ENCODE measurements at regions not wholly inside any gene's neighbourhood (a gene's known extent, or its start where the extent isn't known, plus 50 kb on each side); places are given as distances from the start of the nearest gene placed in this dataset.

DNA sequence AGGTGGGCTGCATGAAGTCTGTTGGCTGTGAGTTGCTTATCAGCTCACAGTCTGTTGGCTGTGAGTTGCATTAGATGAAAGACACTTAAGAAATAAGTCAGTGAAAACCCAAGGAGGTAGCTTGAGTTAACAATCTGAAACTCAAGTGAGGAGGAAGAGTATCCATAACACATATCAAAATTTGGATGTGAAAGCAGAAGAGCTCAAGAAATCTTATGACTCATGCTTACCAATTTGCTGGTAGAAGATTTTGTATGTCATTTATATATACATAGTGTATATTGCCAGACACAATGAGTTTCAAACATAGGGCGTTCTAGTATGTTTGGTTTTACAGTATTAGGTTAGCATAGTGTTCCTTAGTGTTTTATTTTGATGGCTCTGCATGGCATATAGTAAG is 107.4 kb downstream of the DDIT4L start:
- TF ChIP-seq, protein P1, sequence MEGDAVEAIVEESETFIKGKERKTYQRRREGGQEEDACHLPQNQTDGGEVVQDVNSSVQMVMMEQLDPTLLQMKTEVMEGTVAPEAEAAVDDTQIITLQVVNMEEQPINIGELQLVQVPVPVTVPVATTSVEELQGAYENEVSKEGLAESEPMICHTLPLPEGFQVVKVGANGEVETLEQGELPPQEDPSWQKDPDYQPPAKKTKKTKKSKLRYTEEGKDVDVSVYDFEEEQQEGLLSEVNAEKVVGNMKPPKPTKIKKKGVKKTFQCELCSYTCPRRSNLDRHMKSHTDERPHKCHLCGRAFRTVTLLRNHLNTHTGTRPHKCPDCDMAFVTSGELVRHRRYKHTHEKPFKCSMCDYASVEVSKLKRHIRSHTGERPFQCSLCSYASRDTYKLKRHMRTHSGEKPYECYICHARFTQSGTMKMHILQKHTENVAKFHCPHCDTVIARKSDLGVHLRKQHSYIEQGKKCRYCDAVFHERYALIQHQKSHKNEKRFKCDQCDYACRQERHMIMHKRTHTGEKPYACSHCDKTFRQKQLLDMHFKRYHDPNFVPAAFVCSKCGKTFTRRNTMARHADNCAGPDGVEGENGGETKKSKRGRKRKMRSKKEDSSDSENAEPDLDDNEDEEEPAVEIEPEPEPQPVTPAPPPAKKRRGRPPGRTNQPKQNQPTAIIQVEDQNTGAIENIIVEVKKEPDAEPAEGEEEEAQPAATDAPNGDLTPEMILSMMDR (IDR thresholded peaks at IDR 0.05) = no peak
- TF ChIP-seq POLR2A (IDR thresholded peaks at IDR 0.05) = no peak
- no peak for TF ChIP-seq EP300 (IDR thresholded peaks at IDR 0.05)
- TF ChIP-seq POLR2AphosphoS5 (IDR thresholded peaks at IDR 0.05) = no peak

Data from upper lobe of left lung (tissue), 4 donors.